ENCODE measurements at regions not wholly inside any gene's neighbourhood (a gene's known extent, or its start where the extent isn't known, plus 50 kb on each side); places are given as distances from the start of the nearest gene placed in this dataset.
A peak's percentile ranks its signal among the peaks of the same experiment; 100 is the strongest.

- H3K4ac ChIP-seq (ENCODE audit: low read length): no peak overlapping the region
- H3K23ac ChIP-seq (ENCODE audit: low read depth, low read length, poor library complexity): no peak overlapping the region
- H3K79me1 ChIP-seq (ENCODE audit: low read depth, low read length): no peaks in the 10 kb centered on the region
- H3K27ac ChIP-seq (replicated peaks; ENCODE audit: low read length): no peak overlapping the region
- no peak overlapping the region for H2BK120ac ChIP-seq (ENCODE audit: low read depth, low read length)
- no peaks in the 10 kb centered on the region for H3K9me3 ChIP-seq (replicated peaks in 1 of 2; ENCODE audit: control insufficient read depth in 2 of 2, insufficient read depth in 1 of 2, low read depth in 1 of 2, low read length in 2 of 2)
- H2BK15ac ChIP-seq (ENCODE audit: low read length): peak overlapping the region; percentile 59
- peaks cover 0 to 29% (median 2%) of the 10 kb centered on the region in 3 experiments for H3K27me3 ChIP-seq (ENCODE audit: control insufficient read depth in 3 of 3, insufficient read depth in 3 of 3, low read depth in 1 of 3, low read length in 3 of 3)
- WGBS, 2 donors (ENCODE audit: extremely low coverage in 2 of 2, insufficient read length in 2 of 2, insufficient replicate concordance in 1 of 2): no CpG with 5 or more reads among the region's 27 CpGs
- H3K9ac ChIP-seq (ENCODE audit: low read depth, low read length, poor library complexity): no peak overlapping the region
- peak overlapping the region; percentile 35 for H2AK5ac ChIP-seq (ENCODE audit: low read depth, low read length)
- no peaks in the 10 kb centered on the region for H3K36me3 ChIP-seq (replicated peaks in 1 of 2; ENCODE audit: control insufficient read depth in 2 of 2, insufficient read depth in 2 of 2, low read length in 2 of 2)
- H3K4me3 ChIP-seq (ENCODE audit: low read length in 2 of 2): no peak overlapping the region
- no peak overlapping the region for H3K14ac ChIP-seq (ENCODE audit: low read length)
- H2BK12ac ChIP-seq (ENCODE audit: low read length): peak overlapping the region; percentile 98
- no peak for DNase-seq (ENCODE audit: low spot score)
- peak overlapping the region; percentile 53 for H3K18ac ChIP-seq (ENCODE audit: low read length)
- no peak overlapping the region for H2AFZ ChIP-seq (ENCODE audit: low read length)
- H4K8ac ChIP-seq (ENCODE audit: low read depth, low read length): peak overlapping the region; percentile 93
- no peak overlapping the region for H3K4me2 ChIP-seq (ENCODE audit: insufficient read depth, low read length, poor library complexity, severe bottlenecking)
- no peak overlapping the region for H2BK5ac ChIP-seq (ENCODE audit: low read length)
- H4K91ac ChIP-seq (ENCODE audit: low read depth, low read length, poor library complexity): no peak overlapping the region
- peaks cover 0 to 15% of the 10 kb centered on the region in 2 donors for H3K4me1 ChIP-seq (ENCODE audit: control insufficient read depth in 2 of 2, insufficient read depth in 1 of 2, low read depth in 1 of 2, low read length in 2 of 2)
These were observed 83.0 kb upstream of the CTDP1 start for GRCh38 chr18:79596446-79597175.

DNA sequence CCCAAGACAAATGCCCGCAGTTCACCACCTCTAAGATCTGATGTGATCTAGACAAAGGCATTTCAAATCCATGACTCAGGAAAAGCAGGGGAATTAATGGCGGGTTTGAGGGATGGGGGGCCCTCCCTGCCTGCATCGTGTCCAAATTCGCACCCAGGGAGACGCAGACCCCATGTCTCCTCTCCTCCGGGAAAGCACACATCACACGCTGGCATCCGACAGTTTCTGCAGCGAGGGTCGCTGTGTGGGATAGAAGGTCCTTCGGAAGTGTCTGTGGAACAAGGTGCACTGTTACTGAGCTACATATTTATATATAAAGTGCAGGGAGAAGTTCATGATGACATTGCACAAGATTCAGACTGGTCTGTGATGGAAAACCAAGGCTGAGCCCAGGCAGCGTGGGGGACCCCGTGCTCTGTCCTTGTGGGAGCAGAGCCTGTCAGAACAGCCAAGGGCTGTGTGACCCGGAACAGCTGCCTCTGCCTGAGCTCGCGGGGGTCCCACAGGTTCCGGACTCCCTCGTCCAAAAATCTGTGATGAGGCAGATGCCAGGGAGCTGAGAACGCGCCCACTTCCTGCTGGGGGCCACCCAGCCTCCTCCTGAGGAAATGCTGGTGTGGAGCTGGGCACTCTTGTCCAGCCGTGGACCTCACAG is 82.3 kb upstream of the CTDP1 start:
- Histone ChIP-seq H3K4me1 (ENCODE audit: control insufficient read depth in 2 of 2, insufficient read depth in 1 of 2, low read depth in 1 of 2, low read length in 2 of 2) (peaks cover 0 to 15% of the 10 kb centered on the region in 2 donors), H3K9ac (ENCODE audit: low read depth, low read length, poor library complexity) (peak overlapping the region; percentile 39), H3K79me1 (ENCODE audit: low read depth, low read length) (no peaks in the 10 kb centered on the region), H3K27ac (replicated peaks; ENCODE audit: low read length) (no peak overlapping the region), H2AFZ (ENCODE audit: low read length) (no peak overlapping the region), H3K36me3 (replicated peaks in 1 of 2; ENCODE audit: control insufficient read depth in 2 of 2, insufficient read depth in 2 of 2, low read length in 2 of 2) (no peaks in the 10 kb centered on the region), H3K18ac (ENCODE audit: low read length) (peak overlapping the region; percentile 86), H3K23ac (ENCODE audit: low read depth, low read length, poor library complexity) (peak overlapping the region; percentile 75), H3K9me3 (replicated peaks in 1 of 2; ENCODE audit: control insufficient read depth in 2 of 2, insufficient read depth in 1 of 2, low read depth in 1 of 2, low read length in 2 of 2) (no peaks in the 10 kb centered on the region), H2AK5ac (ENCODE audit: low read depth, low read length) (peak overlapping the region; percentile 59), H2BK5ac (ENCODE audit: low read length) (peak overlapping the region; percentile 60), H3K14ac (ENCODE audit: low read length) (peak overlapping the region; percentile 95), H3K4me2 (ENCODE audit: insufficient read depth, low read length, poor library complexity, severe bottlenecking) (no peak overlapping the region), H2BK120ac (ENCODE audit: low read depth, low read length) (peak overlapping the region; percentile 87), H4K91ac (ENCODE audit: low read depth, low read length, poor library complexity) (no peak overlapping the region), H2BK12ac (ENCODE audit: low read length) (peak overlapping the region; percentile 33), H2BK15ac (ENCODE audit: low read length) (peak overlapping the region; percentile 59), H3K4ac (ENCODE audit: low read length) (no peak overlapping the region), H3K27me3 (ENCODE audit: control insufficient read depth in 3 of 3, insufficient read depth in 3 of 3, low read depth in 1 of 3, low read length in 3 of 3) (peaks cover 0 to 24% (median 2%) of the 10 kb centered on the region in 3 experiments), H4K8ac (ENCODE audit: low read depth, low read length) (no peak overlapping the region), H3K4me3 (ENCODE audit: low read length in 2 of 2) (no peak overlapping the region)
- no peak for DNase-seq (ENCODE audit: low spot score)
- no CpG with 5 or more reads among the region's 21 CpGs for WGBS, 2 donors (ENCODE audit: extremely low coverage in 2 of 2, insufficient read length in 2 of 2, insufficient replicate concordance in 1 of 2)

DNA sequence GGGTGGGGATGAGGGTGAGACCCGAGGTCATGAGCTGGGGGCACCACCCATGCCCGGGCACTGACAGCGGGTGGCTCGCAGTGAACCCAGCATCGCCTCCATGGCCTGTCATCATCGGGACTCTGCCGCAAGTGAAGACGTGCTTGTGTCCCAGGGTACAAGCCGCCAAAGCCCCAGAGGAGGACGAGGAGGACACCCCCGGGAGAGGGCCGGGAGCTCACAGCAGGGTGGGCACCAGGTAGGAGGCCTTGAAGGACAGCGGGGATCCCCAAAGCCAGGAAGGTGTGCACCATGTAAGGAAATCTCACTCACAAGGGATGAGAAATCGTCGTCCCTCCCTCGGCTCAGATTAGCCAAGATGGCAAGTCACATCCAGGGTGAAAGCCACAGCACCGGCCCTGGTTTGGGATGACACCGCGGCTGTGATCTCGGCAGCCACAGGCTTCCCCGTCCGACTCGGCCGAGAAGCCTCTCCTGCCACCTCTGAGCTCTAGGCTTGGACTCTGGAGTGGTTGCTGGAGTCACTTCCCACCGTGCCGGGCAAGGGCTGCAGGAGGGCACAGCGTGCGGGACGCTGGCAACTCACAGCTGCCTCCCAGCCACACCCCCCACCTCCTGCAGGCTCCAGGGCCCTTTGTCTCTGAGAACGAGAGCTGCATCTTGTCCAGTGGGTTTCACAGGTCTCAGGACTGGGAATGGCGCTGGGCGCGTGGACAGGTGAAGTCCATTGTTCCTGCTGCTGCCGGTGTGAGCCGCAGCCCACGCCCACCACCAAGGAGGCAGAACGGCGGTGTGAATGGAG is 81.6 kb upstream of the CTDP1 start:
- Histone ChIP-seq H2BK12ac (ENCODE audit: low read length) (peak overlapping the region; percentile 33), H4K8ac (ENCODE audit: low read depth, low read length) (peak overlapping the region; percentile 3), H4K91ac (ENCODE audit: low read depth, low read length, poor library complexity) (peak overlapping the region; percentile 79), H3K4me3 (ENCODE audit: low read length in 2 of 2) (no peak overlapping the region), H2BK120ac (ENCODE audit: low read depth, low read length) (peak overlapping the region; percentile 87), H3K9ac (ENCODE audit: low read depth, low read length, poor library complexity) (peak overlapping the region; percentile 74), H3K14ac (ENCODE audit: low read length) (peak overlapping the region; percentile 95), H3K4me2 (ENCODE audit: insufficient read depth, low read length, poor library complexity, severe bottlenecking) (no peak overlapping the region), H2BK15ac (ENCODE audit: low read length) (peak overlapping the region; percentile 84), H3K4me1 (ENCODE audit: control insufficient read depth in 2 of 2, insufficient read depth in 1 of 2, low read depth in 1 of 2, low read length in 2 of 2) (peaks cover 0 to 15% of the 10 kb centered on the region in 2 donors), H2AK5ac (ENCODE audit: low read depth, low read length) (peak overlapping the region; percentile 59), H3K18ac (ENCODE audit: low read length) (peak overlapping the region; percentile 85), H3K9me3 (replicated peaks in 1 of 2; ENCODE audit: control insufficient read depth in 2 of 2, insufficient read depth in 1 of 2, low read depth in 1 of 2, low read length in 2 of 2) (no peaks in the 10 kb centered on the region), H3K27ac (replicated peaks; ENCODE audit: low read length) (no peak overlapping the region), H3K4ac (ENCODE audit: low read length) (no peak overlapping the region), H3K23ac (ENCODE audit: low read depth, low read length, poor library complexity) (peak overlapping the region; percentile 75), H3K27me3 (ENCODE audit: control insufficient read depth in 3 of 3, insufficient read depth in 3 of 3, low read depth in 1 of 3, low read length in 3 of 3) (peaks cover 0 to 22% (median 2%) of the 10 kb centered on the region in 3 experiments), H2BK5ac (ENCODE audit: low read length) (peak overlapping the region; percentile 60), H2AFZ (ENCODE audit: low read length) (no peak overlapping the region), H3K79me1 (ENCODE audit: low read depth, low read length) (no peaks in the 10 kb centered on the region), H3K36me3 (replicated peaks in 1 of 2; ENCODE audit: control insufficient read depth in 2 of 2, insufficient read depth in 2 of 2, low read length in 2 of 2) (no peaks in the 10 kb centered on the region)
- no peak for DNase-seq (ENCODE audit: low spot score)
- WGBS, 2 donors (ENCODE audit: extremely low coverage in 2 of 2, insufficient read length in 2 of 2, insufficient replicate concordance in 1 of 2): no CpG with 5 or more reads among the region's 38 CpGs

All from neuronal stem cell (in vitro differentiated cells).